IPS-15b (cell line): ENCODE measurements at regions not wholly inside any gene's neighbourhood (a gene's known extent, or its start where the extent isn't known, plus 50 kb on each side); places are given as distances from the start of the nearest gene placed in this dataset.

Experiments
- H3K27me3 ChIP-seq: one replicate; pipeline ENCODE4 v1.6.1; 2013; ENCODE audit warnings: low read length; ENCODE audit not compliant: control insufficient read depth, insufficient read depth
- H3K36me3 ChIP-seq: one replicate; pipeline ENCODE4 v1.6.1; 2013; ENCODE audit warnings: low read length; ENCODE audit not compliant: control insufficient read depth, insufficient read depth
- H3K4me1 ChIP-seq: one replicate; pipeline ENCODE4 v1.6.1; 2013; ENCODE audit warnings: mild to moderate bottlenecking, low read length; ENCODE audit not compliant: control insufficient read depth, insufficient read depth
- H3K4me3 ChIP-seq: one replicate; pipeline ENCODE4 v1.5.1; 2013; ENCODE audit warnings: low read depth, low read length
- H3K9ac ChIP-seq: one replicate; pipeline ENCODE4 v1.6.1; 2013; ENCODE audit warnings: low read depth, mild to moderate bottlenecking, low read length
- H3K9me3 ChIP-seq: one replicate; pipeline ENCODE4 v1.6.1; 2013; ENCODE audit warnings: mild to moderate bottlenecking, low read length; ENCODE audit not compliant: control insufficient read depth, insufficient read depth

DNA sequence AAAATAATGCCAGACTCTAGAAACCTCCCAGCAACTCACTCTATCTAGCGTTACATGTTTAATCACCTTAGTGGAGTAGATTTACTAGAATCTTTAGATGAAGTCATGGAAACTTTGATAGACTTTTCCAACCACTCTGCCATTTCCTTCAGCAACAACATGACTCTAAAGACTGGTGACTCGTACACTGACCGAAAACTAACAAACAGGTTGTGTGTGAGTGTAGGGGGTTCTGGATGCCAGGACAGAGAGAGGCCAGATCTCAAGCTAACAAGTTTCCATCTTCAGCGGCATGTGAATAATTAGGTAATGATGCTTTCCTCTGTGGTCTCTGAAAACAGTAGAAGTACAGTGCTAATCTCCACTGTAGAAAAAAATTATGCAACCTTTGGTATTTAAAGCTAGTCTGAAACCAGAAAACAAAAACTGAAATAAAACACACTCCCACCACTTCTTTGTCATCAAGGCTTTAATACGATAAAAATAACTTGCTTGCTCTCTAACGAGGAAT lies 286.4 kb downstream of the PRDM5 start:
- Histone ChIP-seq H3K9me3 (no peaks in the 10 kb centered on the region), H3K27me3 (no peaks in the 10 kb centered on the region), H3K4me3 (no peak overlapping the region), H3K4me1 (no peaks in the 10 kb centered on the region), H3K36me3 (no peaks in the 10 kb centered on the region), H3K9ac (no peak overlapping the region)

DNA sequence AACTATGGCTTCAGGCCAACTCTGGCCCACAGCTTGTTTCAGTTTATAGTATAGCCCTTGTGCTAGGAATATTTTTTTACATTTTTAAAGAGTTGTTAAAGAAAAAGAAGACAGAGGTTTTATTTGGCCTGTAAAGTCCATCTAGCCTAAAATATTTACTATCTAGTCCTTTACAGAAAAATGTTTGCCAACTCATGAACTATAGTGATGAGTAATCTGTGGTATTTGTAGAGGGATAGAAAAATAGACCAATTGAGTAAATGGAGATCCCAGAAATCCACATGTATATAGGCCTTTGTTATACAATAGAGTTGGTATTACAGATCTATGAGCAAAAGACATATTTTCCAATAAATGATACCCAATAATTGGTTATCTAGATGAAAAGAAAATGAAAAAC lies 288.7 kb downstream of the PRDM5 start:
- Histone ChIP-seq H3K27me3 (no peaks in the 10 kb centered on the region), H3K36me3 (no peaks in the 10 kb centered on the region), H3K9me3 (no peaks in the 10 kb centered on the region), H3K4me3 (no peak overlapping the region), H3K4me1 (no peaks in the 10 kb centered on the region), H3K9ac (no peak overlapping the region)

DNA sequence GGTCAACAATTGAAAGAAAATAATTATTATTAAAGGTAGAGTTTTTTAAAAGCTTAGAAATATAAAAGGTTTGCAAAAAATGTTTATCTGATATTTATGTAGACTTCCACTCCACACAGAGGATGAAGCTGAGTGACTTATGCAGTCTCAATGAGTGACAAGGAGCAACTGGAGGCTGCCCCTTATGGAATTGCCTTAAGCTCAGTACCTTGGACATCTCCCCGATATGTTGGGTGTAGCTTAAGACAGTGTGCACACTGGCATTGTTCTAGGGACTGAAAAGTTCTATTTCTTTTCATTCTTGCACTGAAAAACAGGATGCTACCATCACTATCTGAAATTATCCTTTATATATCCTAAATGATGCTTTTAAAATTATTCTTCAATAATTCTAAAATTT lies 292.1 kb downstream of the PRDM5 start:
- Histone ChIP-seq H3K4me1 (no peaks in the 10 kb centered on the region), H3K9me3 (no peaks in the 10 kb centered on the region), H3K9ac (no peak overlapping the region), H3K4me3 (no peak overlapping the region), H3K36me3 (no peaks in the 10 kb centered on the region), H3K27me3 (no peaks in the 10 kb centered on the region)

- Histone ChIP-seq H3K9ac (no peak overlapping the region), H3K4me3 (no peak overlapping the region), H3K9me3 (no peaks in the 10 kb centered on the region), H3K4me1 (no peaks in the 10 kb centered on the region), H3K27me3 (no peaks in the 10 kb centered on the region), H3K36me3 (no peaks in the 10 kb centered on the region)
Measured at GRCh38 chr4:120629546-120630108, 292.9 kb downstream of the PRDM5 start.

GRCh38 chr4:120622601-120623000 lies 299.9 kb downstream of the PRDM5 start:
- H3K9me3 ChIP-seq, result no peaks in the 10 kb centered on the region
- no peaks in the 10 kb centered on the region for H3K4me1 ChIP-seq
- H3K4me3 ChIP-seq, result no peak overlapping the region
- no peak overlapping the region for H3K9ac ChIP-seq
- H3K27me3 ChIP-seq, result no peaks in the 10 kb centered on the region
- no peaks in the 10 kb centered on the region for H3K36me3 ChIP-seq

DNA sequence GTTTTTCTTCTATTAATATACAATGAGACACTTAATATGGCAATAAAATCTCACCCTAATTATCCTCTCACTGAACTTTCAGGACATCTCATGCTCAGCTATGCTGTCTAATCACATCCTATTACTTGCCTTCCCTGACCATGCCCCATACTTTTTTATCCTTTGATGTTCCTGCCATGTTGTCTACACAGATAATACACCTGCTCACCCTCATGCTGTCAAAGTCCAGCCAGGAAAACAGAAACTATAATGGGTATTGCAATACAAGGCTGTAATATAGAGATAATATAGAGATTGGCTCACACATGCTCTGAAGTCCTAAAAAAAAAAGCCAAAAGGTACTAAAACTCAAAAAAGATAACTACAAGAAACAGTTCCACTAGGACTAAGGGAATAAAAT lies 305.4 kb downstream of the PRDM5 start:
- H3K9me3 ChIP-seq, result no peaks in the 10 kb centered on the region
- H3K9ac ChIP-seq, result no peak overlapping the region
- H3K36me3 ChIP-seq, result no peaks in the 10 kb centered on the region
- no peaks in the 10 kb centered on the region for H3K4me1 ChIP-seq
- no peak overlapping the region for H3K4me3 ChIP-seq
- no peaks in the 10 kb centered on the region for H3K27me3 ChIP-seq

GRCh38 chr4:120616041-120616440 lies 306.5 kb downstream of the PRDM5 start:
- H3K9me3 ChIP-seq, result no peaks in the 10 kb centered on the region
- no peaks in the 10 kb centered on the region for H3K27me3 ChIP-seq
- H3K9ac ChIP-seq, result no peak overlapping the region
- no peaks in the 10 kb centered on the region for H3K36me3 ChIP-seq
- H3K4me1 ChIP-seq, result no peaks in the 10 kb centered on the region
- no peak overlapping the region for H3K4me3 ChIP-seq

- Histone ChIP-seq H3K9ac (no peak overlapping the region), H3K4me3 (no peak overlapping the region), H3K27me3 (no peaks in the 10 kb centered on the region), H3K4me1 (no peaks in the 10 kb centered on the region), H3K36me3 (no peaks in the 10 kb centered on the region), H3K9me3 (no peaks in the 10 kb centered on the region)
Measured at GRCh38 chr4:120613778-120614177, 308.7 kb downstream of the PRDM5 start.

- Histone ChIP-seq H3K9me3 (no peaks in the 10 kb centered on the region), H3K4me1 (no peaks in the 10 kb centered on the region), H3K27me3 (no peaks in the 10 kb centered on the region), H3K4me3 (no peak overlapping the region), H3K9ac (no peak overlapping the region), H3K36me3 (no peaks in the 10 kb centered on the region)
Measured at GRCh38 chr4:120611092-120611491, 311.4 kb downstream of the PRDM5 start.

DNA sequence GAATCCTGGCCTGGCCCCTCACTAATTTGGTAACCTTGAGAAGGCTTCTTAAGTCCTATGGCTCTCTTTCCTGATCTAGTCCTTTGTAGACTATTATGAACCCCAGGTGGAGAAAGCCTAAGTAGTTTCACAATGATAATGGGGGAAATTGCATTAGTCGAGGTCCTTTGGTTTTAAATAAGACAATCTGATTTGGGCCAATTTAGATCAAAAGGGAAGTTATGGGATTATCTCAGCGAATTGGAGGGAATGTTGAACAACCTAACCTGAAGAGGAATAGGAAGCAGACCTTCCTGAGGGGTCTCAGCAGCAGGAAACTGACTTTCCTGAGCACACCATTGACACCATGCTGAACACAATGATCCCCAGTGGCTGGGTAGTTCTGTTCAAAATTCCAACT lies 331.5 kb downstream of the PRDM5 start:
- Histone ChIP-seq H3K36me3 (no peaks in the 10 kb centered on the region), H3K4me3 (no peak overlapping the region), H3K9ac (no peak overlapping the region), H3K27me3 (no peaks in the 10 kb centered on the region), H3K4me1 (no peaks in the 10 kb centered on the region), H3K9me3 (no peaks in the 10 kb centered on the region)

- Histone ChIP-seq H3K9ac (no peak overlapping the region), H3K4me1 (no peaks in the 10 kb centered on the region), H3K27me3 (no peaks in the 10 kb centered on the region), H3K9me3 (no peaks in the 10 kb centered on the region), H3K4me3 (no peak overlapping the region), H3K36me3 (no peaks in the 10 kb centered on the region)
Measured at GRCh38 chr4:120589787-120590186, 332.7 kb downstream of the PRDM5 start.

DNA sequence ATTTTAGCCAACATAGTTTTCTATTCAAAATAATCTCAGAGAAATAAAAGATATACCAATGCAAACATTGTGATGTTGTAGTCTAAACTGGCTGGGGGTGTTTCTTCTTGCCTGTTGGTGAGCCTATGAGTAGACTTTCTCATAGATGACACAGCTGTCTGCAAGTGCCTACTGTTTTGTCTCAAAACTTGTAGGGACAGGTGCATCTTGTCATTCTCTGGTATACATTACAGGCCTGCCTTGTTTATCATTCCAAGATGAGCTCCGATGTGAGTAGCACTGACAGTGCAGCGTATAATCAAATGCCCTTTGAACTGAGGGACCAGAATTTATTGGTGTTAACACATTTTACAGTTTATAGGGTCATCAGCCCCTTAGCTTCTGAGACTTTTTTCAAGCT lies 353.8 kb downstream of the PRDM5 start:
- H3K4me1 ChIP-seq, result no peaks in the 10 kb centered on the region
- no peak overlapping the region for H3K9ac ChIP-seq
- no peaks in the 10 kb centered on the region for H3K27me3 ChIP-seq
- no peaks in the 10 kb centered on the region for H3K9me3 ChIP-seq
- H3K36me3 ChIP-seq, result no peaks in the 10 kb centered on the region
- no peak overlapping the region for H3K4me3 ChIP-seq
